ENCODE measurements at regions not wholly inside any gene's neighbourhood (a gene's known extent, or its start where the extent isn't known, plus 50 kb on each side); places are given as distances from the start of the nearest gene placed in this dataset.

DNA sequence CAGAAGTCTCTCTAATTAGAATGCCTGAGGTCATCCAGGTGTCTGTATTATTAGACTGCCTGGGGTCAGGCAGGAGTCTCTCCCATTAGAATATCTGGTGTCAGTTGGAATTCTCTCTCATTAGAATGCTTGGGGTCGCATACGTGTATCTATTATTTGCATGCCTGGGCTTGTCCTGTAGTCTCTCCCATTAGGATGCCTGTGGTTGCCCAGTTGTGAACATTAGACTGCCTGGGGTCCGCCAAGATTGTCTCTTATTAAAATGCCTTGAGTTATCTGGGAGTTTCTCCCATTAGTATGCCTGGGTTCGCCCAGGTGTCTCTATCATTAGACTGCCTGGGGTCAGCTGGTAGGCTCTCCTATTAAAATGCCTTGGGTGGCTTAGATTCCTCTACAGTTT lies 1494.7 kb downstream of the UQCRFS1 start:
- no peak for TF ChIP-seq ZNF274 (IDR thresholded peaks at IDR 0.05; ENCODE audit: low read depth, low read length)
- no peak for TF ChIP-seq SUZ12 (IDR thresholded peaks at IDR 0.05; ENCODE audit: extremely low read depth, insufficient read depth, insufficient read length)

Data from NT2/D1 (cell line).